ENCODE measurements at regions not wholly inside any gene's neighbourhood (a gene's known extent, or its start where the extent isn't known, plus 50 kb on each side); places are given as distances from the start of the nearest gene placed in this dataset.

DNA sequence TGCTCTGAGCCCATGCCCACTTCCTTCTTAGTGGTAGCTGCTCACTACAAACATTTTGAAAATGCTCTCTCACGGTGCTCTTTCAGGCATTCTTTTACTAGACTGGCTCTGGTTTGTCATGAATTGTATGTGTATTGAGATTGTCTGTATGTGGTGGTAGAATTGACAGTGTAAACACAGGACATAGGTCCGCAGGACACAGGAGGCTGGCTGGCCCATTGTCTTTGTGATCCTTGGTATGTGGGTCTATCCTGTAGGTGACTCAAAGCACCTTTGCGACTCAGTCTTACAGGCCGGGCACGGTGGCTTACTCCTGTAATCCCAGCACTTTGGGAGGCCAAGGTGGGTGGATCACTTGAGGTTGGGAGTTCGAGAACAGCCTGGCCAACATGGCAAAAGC lies 250.9 kb downstream of the C12orf75 start:
- TF ChIP-seq FOXM1 (IDR thresholded peaks at IDR 0.05; ENCODE audit: borderline replicate concordance, low read depth) (no peak), YY1 (IDR thresholded peaks at IDR 0.05; ENCODE audit: low read depth) (no peak), EP300 (IDR thresholded peaks at IDR 0.05; ENCODE audit: borderline replicate concordance) (no peak), EGR1 (IDR thresholded peaks at IDR 0.05) (no peak), NFIC (IDR thresholded peaks at IDR 0.05) (no peak), TCF12 (IDR thresholded peaks at IDR 0.05; ENCODE audit: low read depth) (no peak), CREB1 (IDR thresholded peaks at IDR 0.05; ENCODE audit: low read depth) (no peak), RAD21 (IDR thresholded peaks at IDR 0.05; ENCODE audit: low read depth) (no peak), CEBPB (IDR thresholded peaks at IDR 0.05) (no peak)
- TF ChIP-seq, protein P1, sequence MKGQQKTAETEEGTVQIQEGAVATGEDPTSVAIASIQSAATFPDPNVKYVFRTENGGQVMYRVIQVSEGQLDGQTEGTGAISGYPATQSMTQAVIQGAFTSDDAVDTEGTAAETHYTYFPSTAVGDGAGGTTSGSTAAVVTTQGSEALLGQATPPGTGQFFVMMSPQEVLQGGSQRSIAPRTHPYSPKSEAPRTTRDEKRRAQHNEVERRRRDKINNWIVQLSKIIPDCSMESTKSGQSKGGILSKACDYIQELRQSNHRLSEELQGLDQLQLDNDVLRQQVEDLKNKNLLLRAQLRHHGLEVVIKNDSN (IDR thresholded peaks at IDR 0.05): no peak
- TF ChIP-seq, protein P2, sequence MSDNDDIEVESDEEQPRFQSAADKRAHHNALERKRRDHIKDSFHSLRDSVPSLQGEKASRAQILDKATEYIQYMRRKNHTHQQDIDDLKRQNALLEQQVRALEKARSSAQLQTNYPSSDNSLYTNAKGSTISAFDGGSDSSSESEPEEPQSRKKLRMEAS (IDR thresholded peaks at IDR 0.05): no peak
